ENCODE measurements at regions not wholly inside any gene's neighbourhood (a gene's known extent, or its start where the extent isn't known, plus 50 kb on each side); places are given as distances from the start of the nearest gene placed in this dataset.

GRCh38 chrY:20967828-20968227, 211.9 kb downstream of the RPS4Y2 start:
- Histone ChIP-seq H3K4me3 (no peak overlapping the region), H3K36me3 (no peaks in the 10 kb centered on the region), H3K9me3 (no peaks in the 10 kb centered on the region), H3K27me3 (replicated peaks in 1 of 7) (no peaks in the 10 kb centered on the region), H3K27ac (no peak overlapping the region), H3K4me1 (no peaks in the 10 kb centered on the region)
- no peak for DNase-seq
- no peak for TF ChIP-seq POLR2AphosphoS5 (IDR thresholded peaks at IDR 0.05)
- no peak for TF ChIP-seq CTCF (IDR thresholded peaks at IDR 0.05 in 8 of 11, conservative IDR thresholded peaks at IDR 0.05 in 3 of 11)
- TF ChIP-seq POLR2A (IDR thresholded peaks at IDR 0.05), result no peak
- intact Hi-C loops (cut with DNase I; ENCODE audit: low total_unique reads), result no loop called here

- no peaks in the 10 kb centered on the region for H3K36me3 ChIP-seq
- no peaks in the 10 kb centered on the region for H3K27me3 ChIP-seq (replicated peaks in 1 of 7)
- 46 to 62% (median 57%) methylated on average over 1 of the region's 1 CpG; no CpG with 5 or more reads in 2 of the 5 donors for WGBS, 5 donors
- no peak for DNase-seq
- H3K4me1 ChIP-seq, result no peaks in the 10 kb centered on the region
- intact Hi-C loops (cut with DNase I; ENCODE audit: low total_unique reads), result no loop called here
- H3K27ac ChIP-seq, result no peak overlapping the region
- TF ChIP-seq POLR2AphosphoS5 (IDR thresholded peaks at IDR 0.05) (no peak), CTCF (IDR thresholded peaks at IDR 0.05 in 8 of 11, conservative IDR thresholded peaks at IDR 0.05 in 3 of 11) (no peak), POLR2A (IDR thresholded peaks at IDR 0.05) (no peak)
- H3K4me3 ChIP-seq, result no peak overlapping the region
- no peaks in the 10 kb centered on the region for H3K9me3 ChIP-seq
These were observed 212.3 kb downstream of the RPS4Y2 start for GRCh38 chrY:20968237-20968636.

GRCh38 chrY:20971371-20971770, 215.5 kb downstream of the RPS4Y2 start:
- TF ChIP-seq CTCF (IDR thresholded peaks at IDR 0.05 in 8 of 11, conservative IDR thresholded peaks at IDR 0.05 in 3 of 11), result no peak
- TF ChIP-seq POLR2AphosphoS5 (IDR thresholded peaks at IDR 0.05), result no peak
- TF ChIP-seq POLR2A (IDR thresholded peaks at IDR 0.05), result no peak
- Histone ChIP-seq H3K27me3 (replicated peaks in 1 of 7) (no peaks in the 10 kb centered on the region), H3K4me3 (no peak overlapping the region), H3K36me3 (no peaks in the 10 kb centered on the region), H3K27ac (no peak overlapping the region), H3K9me3 (no peaks in the 10 kb centered on the region), H3K4me1 (no peaks in the 10 kb centered on the region)
- no peak for DNase-seq
- intact Hi-C loops (cut with DNase I; ENCODE audit: low total_unique reads), result no loop called here

GRCh38 chrY:20986037-20986436, 230.1 kb downstream of the RPS4Y2 start:
- peaks cover 0 to 9% (median 3%) of the 10 kb centered on the region in 6 donors for H3K4me1 ChIP-seq
- H3K36me3 ChIP-seq, result no peaks in the 10 kb centered on the region
- intact Hi-C loops (cut with DNase I; ENCODE audit: low total_unique reads), result no loop called here
- H3K4me3 ChIP-seq, result no peak overlapping the region
- TF ChIP-seq POLR2A (IDR thresholded peaks at IDR 0.05) (no peak), CTCF (IDR thresholded peaks at IDR 0.05 in 8 of 11, conservative IDR thresholded peaks at IDR 0.05 in 3 of 11) (no peak)
- DNase-seq, result no peak
- 68 to 92% (median 89%) methylated on average over 1 of the region's 1 CpG; no CpG with 5 or more reads in 2 of the 5 donors for WGBS, 5 donors
- no peaks in the 10 kb centered on the region for H3K27me3 ChIP-seq (replicated peaks in 1 of 7)
- H3K27ac ChIP-seq, result no peak overlapping the region
- no peaks in the 10 kb centered on the region for H3K9me3 ChIP-seq
